B cell (primary cell): ENCODE measurements at regions not wholly inside any gene's neighbourhood (a gene's known extent, or its start where the extent isn't known, plus 50 kb on each side); places are given as distances from the start of the nearest gene placed in this dataset.
"Not testable (repeated sequence)": the region's sequence is repeated elsewhere in the genome, so short reads cannot be mapped to it uniquely, and the experiment has no call there.

Experiments
- ATAC-seq: fragments of 200-7000 bp; cut with Tn5 transposase; one replicate; pipeline ENCODE4 v1.10.0; 2021; ENCODE audit warnings: low read depth, mild to moderate bottlenecking, moderate number of reproducible peaks, moderate library complexity
- CTCF ChIA-PET: fragments of 350-600 bp; sonication (Branson Sonifier 250); formaldehyde crosslinking; loops from one replicate; lab custom pipeline; 2021; ENCODE audit warnings: antibody characterized with exemption, inconsistent platforms; lab: Charles Lee
- POLR2A ChIA-PET: fragments of 350-600 bp; sonication (Branson Sonifier 250); formaldehyde crosslinking; loops from one replicate; lab custom pipeline; 2021; ENCODE audit warnings: antibody characterized with exemption; lab: Charles Lee
- DNase-seq: peaks from one replicate; pipeline ENCODE4 v3.0.0; 2013
- H2AFZ ChIP-seq: 2 replicates; pipeline ENCODE4 v1.6.1; 2012; ENCODE audit warnings: mild to moderate bottlenecking, low read depth, low read length; ENCODE audit not compliant: insufficient read depth, poor library complexity, severe bottlenecking
- H3K27ac ChIP-seq, 2 donors: 1 replicate in 1 of 2; 2 replicates in 1 of 2; pipeline ENCODE4 v1.5.1; 2012 to 2013; ENCODE audit warnings: low read length in 2 of 2, mild to moderate bottlenecking in 2 of 2, moderate library complexity in 1 of 2
- H3K27me3 ChIP-seq, 4 experiments: fragments of 200-600 bp in 1 of 4; sonication (generic) in 1 of 4; replicated peaks in 1 of 4; 1 replicate in 2 of 4; 2 replicates in 2 of 4; pipeline versions ENCODE4 v1.6.1 to v1.7.0; 2013 to 2016; ENCODE audit warnings: low read length in 3 of 4, mild to moderate bottlenecking in 2 of 4, mixed read lengths in 1 of 4, moderate library complexity in 1 of 4; ENCODE audit not compliant: insufficient read depth in 4 of 4, control insufficient read depth in 3 of 4; ENCODE audit errors: control extremely low read depth in 1 of 4
- H3K36me3 ChIP-seq, 2 experiments: replicated peaks in 1 of 2; 1 replicate in 1 of 2; 2 replicates in 1 of 2; pipeline versions ENCODE4 v1.6.1 to v1.7.1; 2013; ENCODE audit warnings: low read length in 1 of 2; ENCODE audit not compliant: insufficient read depth in 2 of 2, control insufficient read depth in 1 of 2; ENCODE audit errors: control extremely low read depth in 1 of 2, extremely low read depth in 1 of 2
- H3K4me1 ChIP-seq, 2 donors: fragments of 200-600 bp in 1 of 2; sonication (generic) in 1 of 2; 1 replicate in 1 of 2; 2 replicates in 1 of 2; pipeline versions ENCODE4 v1.5.1 to v1.6.1; 2013 to 2017; ENCODE audit warnings: low read length in 2 of 2; ENCODE audit not compliant: control insufficient read depth in 2 of 2, insufficient read depth in 2 of 2
- H3K4me2 ChIP-seq: replicated peaks from 2 replicates; pipeline ENCODE3; 2012; ENCODE audit warnings: mild to moderate bottlenecking, low read depth, low read length; ENCODE audit not compliant: poor library complexity, severe bottlenecking
- H3K4me3 ChIP-seq, 5 experiments: fragments of 200-600 bp in 1 of 5; sonication (generic) in 1 of 5; 1 replicate in 3 of 5; 2 replicates in 2 of 5; pipeline versions ENCODE4 v1.5.1 to v1.7.0; 2011 to 2016; ENCODE audit warnings: low read length in 4 of 5, mild to moderate bottlenecking in 4 of 5, low read depth in 2 of 5, control low read depth in 1 of 5, moderate library complexity in 1 of 5; ENCODE audit not compliant: insufficient read depth in 1 of 5; ENCODE audit errors: control extremely low read depth in 1 of 5, extremely low read depth in 1 of 5
- H3K79me2 ChIP-seq: fragments of 200-600 bp; sonication (generic); one replicate; pipeline ENCODE4 v1.6.0; 2016; ENCODE audit warnings: low read length; ENCODE audit not compliant: control insufficient read depth, insufficient read depth
- H3K9ac ChIP-seq: fragments of 200-600 bp; sonication (generic); 2 replicates; pipeline ENCODE4 v1.6.1; 2017; ENCODE audit warnings: mild to moderate bottlenecking, low read length, moderate library complexity
- H3K9me3 ChIP-seq, 3 donors: one replicate each; pipeline versions ENCODE4 v1.6.1 to v1.7.1; 2013; ENCODE audit warnings: low read length in 2 of 3; ENCODE audit not compliant: control insufficient read depth in 2 of 3, insufficient read depth in 1 of 3; ENCODE audit errors: control extremely low read depth in 1 of 3
- H4K20me1 ChIP-seq: 2 replicates; pipeline ENCODE4 v1.6.0; 2012; ENCODE audit warnings: mild to moderate bottlenecking, low read length; ENCODE audit not compliant: insufficient read depth, control insufficient read depth, poor library complexity, severe bottlenecking
- H3K27ac Mint-ChIP-seq: one replicate; pipeline ENCODE4 v1.8.0; 2021; ENCODE audit warnings: mixed read lengths
- H3K27me3 Mint-ChIP-seq: one replicate; pipeline ENCODE4 v1.8.0; 2021; ENCODE audit warnings: mixed read lengths
- H3K4me1 Mint-ChIP-seq: one replicate; pipeline ENCODE4 v1.8.0; 2021; ENCODE audit warnings: mixed read lengths
- H3K4me3 Mint-ChIP-seq: one replicate; pipeline ENCODE4 v1.8.0; 2021; ENCODE audit warnings: mixed read lengths
- H3K9me3 Mint-ChIP-seq: one replicate; pipeline ENCODE4 v1.8.0; 2022; ENCODE audit warnings: mixed read lengths; ENCODE audit not compliant: insufficient read depth
- CTCF ChIP-seq: fragments of 200-600 bp; IDR thresholded peaks from one replicate; pipeline ENCODE4 v1.8.0; 2022; ENCODE audit warnings: antibody characterized with exemption, mild to moderate bottlenecking
- WGBS: methylation state at CpG from one replicate; pipeline ENCODE4 v1.1.5; 2013; ENCODE audit warnings: missing lambda C conversion rate; ENCODE audit not compliant: insufficient coverage; 5-methylcytosine and 5-hydroxymethylcytosine counted together
- intact Hi-C: fragments of 100-400 bp; cut with micrococcal nuclease; formaldehyde crosslinking; loops from one replicate; pipeline ENCODE4 v1.10.0; 2022

GRCh38 chr1:182631-183030 lies 268.8 kb downstream of the OR4F29 start:
- no CpG with 5 or more reads among the region's 7 CpGs for WGBS
- POLR2A ChIA-PET, CTCF ChIA-PET: not testable (repeated sequence)

GRCh38 chr1:181247-182216 lies 269.9 kb downstream of the OR4F29 start:
- H3K27ac Mint-ChIP-seq, H3K79me2 ChIP-seq, H3K27me3 Mint-ChIP-seq, H3K4me3 ChIP-seq, H3K4me1 ChIP-seq, H3K4me3 Mint-ChIP-seq, H3K9me3 Mint-ChIP-seq, H3K4me1 Mint-ChIP-seq, POLR2A ChIA-PET, H4K20me1 ChIP-seq, H3K9ac ChIP-seq, CTCF ChIA-PET, H3K36me3 ChIP-seq, H3K4me2 ChIP-seq, H2AFZ ChIP-seq, H3K9me3 ChIP-seq, intact Hi-C loops, H3K27me3 ChIP-seq, ATAC-seq, H3K27ac ChIP-seq: not testable (repeated sequence)
- peak; percentile 40 for TF ChIP-seq CTCF
- 86% methylated on average over 20 of the region's 79 CpGs for WGBS
- peak; percentile 76 for DNase-seq

More at GRCh38 chr1:182631-183030, 268.8 kb downstream of the OR4F29 start:
- H3K27ac ChIP-seq, H3K9me3 Mint-ChIP-seq, H4K20me1 ChIP-seq, H3K4me2 ChIP-seq, H3K27me3 Mint-ChIP-seq, H3K4me1 Mint-ChIP-seq, H3K36me3 ChIP-seq, H2AFZ ChIP-seq, H3K27ac Mint-ChIP-seq, H3K4me1 ChIP-seq, intact Hi-C loops, H3K4me3 Mint-ChIP-seq, H3K4me3 ChIP-seq, DNase-seq, H3K79me2 ChIP-seq, H3K9me3 ChIP-seq, H3K9ac ChIP-seq, ATAC-seq, H3K27me3 ChIP-seq: not testable (repeated sequence)

- WGBS = no CpG with 5 or more reads among the region's 28 CpGs
- H3K9me3 Mint-ChIP-seq, H3K36me3 ChIP-seq, H3K79me2 ChIP-seq, H3K4me2 ChIP-seq, H3K27me3 Mint-ChIP-seq, H3K4me1 ChIP-seq, H3K27me3 ChIP-seq, H3K9ac ChIP-seq, intact Hi-C loops, H2AFZ ChIP-seq, H3K4me1 Mint-ChIP-seq, H3K27ac ChIP-seq, DNase-seq, CTCF ChIA-PET, ATAC-seq, H3K4me3 Mint-ChIP-seq, H3K27ac Mint-ChIP-seq, H3K4me3 ChIP-seq, H4K20me1 ChIP-seq, H3K9me3 ChIP-seq, POLR2A ChIA-PET: not testable (repeated sequence)
These were observed 270.7 kb downstream of the OR4F29 start for GRCh38 chr1:180749-181205.
